Type B pancreatic cell (in vitro differentiated cells): ENCODE measurements at regions not wholly inside any gene's neighbourhood (a gene's known extent, or its start where the extent isn't known, plus 50 kb on each side); places are given as distances from the start of the nearest gene placed in this dataset.

Experiments used
- DNase-seq: peaks from one replicate; pipeline ENCODE4 v3.0.0; 2021; ENCODE audit warnings: mixed read lengths; ENCODE audit not compliant: unreplicated experiment; ENCODE audit errors: extremely low spot score
- H3K27ac Mint-ChIP-seq: 2 replicates; pipeline ENCODE4 v1.8.0; 2021; ENCODE audit warnings: mild to moderate bottlenecking, mixed read lengths
- H3K27me3 Mint-ChIP-seq: 2 replicates; pipeline ENCODE4 v1.8.0; 2021; ENCODE audit warnings: mixed read lengths
- H3K36me3 Mint-ChIP-seq: 2 replicates; pipeline ENCODE4 v1.8.0; 2021; ENCODE audit warnings: mixed read lengths
- H3K4me1 Mint-ChIP-seq: one replicate; pipeline ENCODE4 v1.8.0; 2021; ENCODE audit warnings: mixed read lengths; ENCODE audit not compliant: unreplicated experiment
- H3K4me3 Mint-ChIP-seq: 2 replicates; pipeline ENCODE4 v1.8.0; 2021; ENCODE audit warnings: mild to moderate bottlenecking, mixed read lengths
- H3K9me3 Mint-ChIP-seq: 2 replicates; pipeline ENCODE4 v1.8.0; 2021; ENCODE audit warnings: mixed read lengths
- CTCF ChIP-seq: fragments of 200-600 bp; sonication (generic); conservative IDR thresholded peaks from 2 replicates; pipeline ENCODE4 v1.5.0; 2021; ENCODE audit warnings: antibody characterized with exemption, mild to moderate bottlenecking

- no peak for TF ChIP-seq CTCF
- H3K4me3 Mint-ChIP-seq, result no peak overlapping the region
- H3K27me3 Mint-ChIP-seq, result peaks cover 9% of the 10 kb centered on the region
- H3K36me3 Mint-ChIP-seq, result no peaks in the 10 kb centered on the region
- no peaks in the 10 kb centered on the region for H3K9me3 Mint-ChIP-seq
- H3K27ac Mint-ChIP-seq, result no peak overlapping the region
- H3K4me1 Mint-ChIP-seq, result peaks cover 8% of the 10 kb centered on the region
- no peak for DNase-seq
These were observed 170.1 kb upstream of the INHBA start for GRCh38 chr7:41872966-41873365.

GRCh38 chr7:41870461-41871138 lies 167.7 kb upstream of the INHBA start:
- peaks cover 9% of the 10 kb centered on the region for H3K9me3 Mint-ChIP-seq
- H3K36me3 Mint-ChIP-seq, result no peaks in the 10 kb centered on the region
- H3K27ac Mint-ChIP-seq, result no peak overlapping the region
- peaks cover 3% of the 10 kb centered on the region for H3K27me3 Mint-ChIP-seq
- no peak for DNase-seq
- H3K4me3 Mint-ChIP-seq, result no peak overlapping the region
- TF ChIP-seq CTCF, result no peak
- H3K4me1 Mint-ChIP-seq, result peaks cover 4% of the 10 kb centered on the region

GRCh38 chr7:41869997-41870396 lies 167.1 kb upstream of the INHBA start:
- no peaks in the 10 kb centered on the region for H3K36me3 Mint-ChIP-seq
- TF ChIP-seq CTCF, result no peak
- peaks cover 9% of the 10 kb centered on the region for H3K9me3 Mint-ChIP-seq
- H3K27me3 Mint-ChIP-seq, result peaks cover 3% of the 10 kb centered on the region
- H3K4me1 Mint-ChIP-seq, result no peaks in the 10 kb centered on the region
- H3K4me3 Mint-ChIP-seq, result no peak overlapping the region
- H3K27ac Mint-ChIP-seq, result no peak overlapping the region
- DNase-seq, result no peak

DNA sequence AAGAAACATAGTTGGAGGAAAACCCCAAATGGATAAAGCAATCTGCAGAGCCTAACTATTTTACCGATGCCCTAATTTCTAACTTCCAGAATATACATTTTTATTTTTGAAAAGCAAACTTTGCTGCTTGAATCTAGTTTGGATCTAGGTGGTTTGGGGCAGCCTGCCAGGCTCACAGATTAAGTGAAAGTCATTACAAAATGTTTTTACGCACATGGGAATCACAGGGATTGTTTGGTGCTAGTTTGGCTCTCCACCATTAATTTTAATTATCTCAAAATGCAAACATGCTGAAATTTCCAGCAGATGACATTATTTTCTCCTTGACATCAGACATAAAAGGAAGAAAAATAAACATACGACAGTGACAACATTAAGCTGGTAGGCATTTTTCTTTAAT lies 166.7 kb upstream of the INHBA start:
- Mint-ChIP-seq H3K9me3 (peaks cover 9% of the 10 kb centered on the region), H3K27me3 (peaks cover 2% of the 10 kb centered on the region), H3K27ac (no peak overlapping the region), H3K36me3 (no peaks in the 10 kb centered on the region), H3K4me1 (no peaks in the 10 kb centered on the region), H3K4me3 (no peak overlapping the region)
- DNase-seq, result no peak
- TF ChIP-seq CTCF, result no peak

- Mint-ChIP-seq H3K4me1 (no peaks in the 10 kb centered on the region), H3K9me3 (peaks cover 9% of the 10 kb centered on the region)
These were observed 166.2 kb upstream of the INHBA start for GRCh38 chr7:41869091-41869490.

More at GRCh38 chr7:41869091-41869490, 166.2 kb upstream of the INHBA start:
- DNase-seq, result no peak
- Mint-ChIP-seq H3K27me3 (no peaks in the 10 kb centered on the region), H3K27ac (no peak overlapping the region), H3K4me3 (no peak overlapping the region), H3K36me3 (no peaks in the 10 kb centered on the region)
- TF ChIP-seq CTCF, result no peak
